Stomach (tissue), 8 donors: ENCODE measurements at regions not wholly inside any gene's neighbourhood (a gene's known extent, or its start where the extent isn't known, plus 50 kb on each side); places are given as distances from the start of the nearest gene placed in this dataset.

Experiments
- DNase-seq, 2 donors: peaks; one replicate each; pipeline versions ENCODE4 v3.0.0 to v3.0.0-alpha.2; 2013 to 2019
- H3K27ac ChIP-seq, 5 donors: fragments of 200-600 bp in 4 of 5; sonication (generic) in 4 of 5; one replicate each; pipeline ENCODE4 v1.5.1; 2013 to 2019; ENCODE audit warnings: mild to moderate bottlenecking in 1 of 5, moderate library complexity in 1 of 5
- H3K27me3 ChIP-seq, 3 donors: fragments of 200-600 bp; sonication (generic); one replicate each; pipeline ENCODE4 v1.5.1; 2017 to 2019; ENCODE audit warnings: mixed run types in 1 of 3
- H3K36me3 ChIP-seq, 4 donors: fragments of 200-600 bp; sonication (generic); 1 replicate in 3 of 4; 2 replicates in 1 of 4; pipeline ENCODE4 v1.5.1; 2016 to 2019
- H3K4me1 ChIP-seq, 4 donors: fragments of 200-600 bp; sonication (generic); one replicate each; pipeline ENCODE4 v1.5.1; 2016 to 2019
- H3K4me3 ChIP-seq, 4 donors: fragments of 200-600 bp; sonication (generic) in 3 of 4; one replicate each; pipeline ENCODE4 v1.5.1; 2016 to 2019; ENCODE audit warnings: mild to moderate bottlenecking in 1 of 4
- H3K9me3 ChIP-seq, 4 donors: fragments of 200-600 bp; sonication (generic); one replicate each; pipeline ENCODE4 v1.5.1; 2016 to 2019
- EP300 ChIP-seq: sonication (generic); formaldehyde crosslinking; IDR thresholded peaks from one replicate; pipeline ENCODE4 v1.6.1; 2017; ENCODE audit warnings: antibody characterized with exemption
- POLR2A ChIP-seq, 4 donors: fragments of 450-650 bp; IDR thresholded peaks; one replicate each; pipeline ENCODE4 v1.6.1; 2016; ENCODE audit warnings: antibody characterized with exemption in 4 of 4, control low read depth in 2 of 4, mild to moderate bottlenecking in 1 of 4, moderate library complexity in 1 of 4
- POLR2AphosphoS5 ChIP-seq, 3 donors: sonication (generic); formaldehyde crosslinking; IDR thresholded peaks; one replicate each; pipeline ENCODE4 v1.6.1; 2016; ENCODE audit warnings: antibody characterized with exemption in 3 of 3
- WGBS, 5 donors: extraction: QIAGEN DNeasy Blood & Tissue Kit in 3 of 5; methylation state at CpG; one replicate each; pipeline versions ENCODE4 v1.1.5 to v1.1.7; 2013 to 2018; 5-methylcytosine and 5-hydroxymethylcytosine counted together
- intact Hi-C: fragments of 100-400 bp; cut with DNase I; formaldehyde crosslinking; loops from one replicate; pipeline ENCODE4 v1.15.1; 2023; ENCODE audit warnings: low total_unique reads
- TF ChIP-seq, protein P1 (sequence below), 7 experiments: fragments of 450-650 bp in 4 of 7; fragments of 200-600 bp in 3 of 7; sonication (generic) in 3 of 7; IDR thresholded peaks; one replicate each; pipeline ENCODE4 v1.5.1; 2016 to 2019; ENCODE audit warnings: antibody characterized with exemption in 7 of 7, control low read depth in 2 of 7, mild to moderate bottlenecking in 1 of 7
- donor health status: healthy with polysubstance abuse.
- donor health status: Bipolar disorder and iron deficiency.
- donor health status: healthy.

- Histone ChIP-seq H3K27ac (no peak overlapping the region), H3K27me3 (no peaks in the 10 kb centered on the region), H3K9me3 (peaks cover 0 to 33% (median 22%) of the 10 kb centered on the region in 4 donors), H3K4me1 (no peaks in the 10 kb centered on the region), H3K36me3 (no peaks in the 10 kb centered on the region), H3K4me3 (no peak overlapping the region)
- 41 to 69% (median 61%) methylated on average over 3 of the region's 3 CpGs for WGBS, 5 donors
- intact Hi-C loops, result no loop called here
- TF ChIP-seq, protein P1, sequence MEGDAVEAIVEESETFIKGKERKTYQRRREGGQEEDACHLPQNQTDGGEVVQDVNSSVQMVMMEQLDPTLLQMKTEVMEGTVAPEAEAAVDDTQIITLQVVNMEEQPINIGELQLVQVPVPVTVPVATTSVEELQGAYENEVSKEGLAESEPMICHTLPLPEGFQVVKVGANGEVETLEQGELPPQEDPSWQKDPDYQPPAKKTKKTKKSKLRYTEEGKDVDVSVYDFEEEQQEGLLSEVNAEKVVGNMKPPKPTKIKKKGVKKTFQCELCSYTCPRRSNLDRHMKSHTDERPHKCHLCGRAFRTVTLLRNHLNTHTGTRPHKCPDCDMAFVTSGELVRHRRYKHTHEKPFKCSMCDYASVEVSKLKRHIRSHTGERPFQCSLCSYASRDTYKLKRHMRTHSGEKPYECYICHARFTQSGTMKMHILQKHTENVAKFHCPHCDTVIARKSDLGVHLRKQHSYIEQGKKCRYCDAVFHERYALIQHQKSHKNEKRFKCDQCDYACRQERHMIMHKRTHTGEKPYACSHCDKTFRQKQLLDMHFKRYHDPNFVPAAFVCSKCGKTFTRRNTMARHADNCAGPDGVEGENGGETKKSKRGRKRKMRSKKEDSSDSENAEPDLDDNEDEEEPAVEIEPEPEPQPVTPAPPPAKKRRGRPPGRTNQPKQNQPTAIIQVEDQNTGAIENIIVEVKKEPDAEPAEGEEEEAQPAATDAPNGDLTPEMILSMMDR (IDR thresholded peaks at IDR 0.05), result no peak
- TF ChIP-seq POLR2AphosphoS5 (IDR thresholded peaks at IDR 0.05) (no peak), EP300 (no peak), POLR2A (IDR thresholded peaks at IDR 0.05) (no peak)
- no peak for DNase-seq
These were observed 667.2 kb downstream of the GATA3 start for GRCh38 chr10:8721650-8722049.

- Histone ChIP-seq H3K4me3 (no peak overlapping the region), H3K4me1 (no peaks in the 10 kb centered on the region), H3K36me3 (no peaks in the 10 kb centered on the region), H3K27me3 (no peaks in the 10 kb centered on the region), H3K9me3 (peaks cover 0 to 28% (median 20%) of the 10 kb centered on the region in 4 donors), H3K27ac (no peak overlapping the region)
- no peak for TF ChIP-seq POLR2A (IDR thresholded peaks at IDR 0.05)
- TF ChIP-seq EP300, result no peak
- no peak for TF ChIP-seq POLR2AphosphoS5 (IDR thresholded peaks at IDR 0.05)
- TF ChIP-seq, protein P1 (IDR thresholded peaks at IDR 0.05), result no peak
- 72 to 91% (median 77%) methylated on average over 4 of the region's 4 CpGs for WGBS, 5 donors
- intact Hi-C loops, result no loop called here
- no peak for DNase-seq
These were observed 668.3 kb downstream of the GATA3 start for GRCh38 chr10:8722835-8723234.

GRCh38 chr10:8725343-8725742 lies 670.9 kb downstream of the GATA3 start:
- WGBS, 5 donors, result 79 to 93% (median 87%) methylated on average over 8 of the region's 8 CpGs
- intact Hi-C loops, result no loop called here
- no peak for DNase-seq
- H3K4me3 ChIP-seq, result no peak overlapping the region
- no peaks in the 10 kb centered on the region for H3K36me3 ChIP-seq
- H3K27me3 ChIP-seq, result no peaks in the 10 kb centered on the region
- no peak overlapping the region for H3K27ac ChIP-seq
- TF ChIP-seq POLR2AphosphoS5 (IDR thresholded peaks at IDR 0.05) (no peak), EP300 (no peak), POLR2A (IDR thresholded peaks at IDR 0.05) (no peak)
- TF ChIP-seq, protein P1 (IDR thresholded peaks at IDR 0.05), result no peak
- H3K4me1 ChIP-seq, result no peaks in the 10 kb centered on the region
- H3K9me3 ChIP-seq, result peaks cover 0 to 8% (median 4%) of the 10 kb centered on the region in 4 donors

DNA sequence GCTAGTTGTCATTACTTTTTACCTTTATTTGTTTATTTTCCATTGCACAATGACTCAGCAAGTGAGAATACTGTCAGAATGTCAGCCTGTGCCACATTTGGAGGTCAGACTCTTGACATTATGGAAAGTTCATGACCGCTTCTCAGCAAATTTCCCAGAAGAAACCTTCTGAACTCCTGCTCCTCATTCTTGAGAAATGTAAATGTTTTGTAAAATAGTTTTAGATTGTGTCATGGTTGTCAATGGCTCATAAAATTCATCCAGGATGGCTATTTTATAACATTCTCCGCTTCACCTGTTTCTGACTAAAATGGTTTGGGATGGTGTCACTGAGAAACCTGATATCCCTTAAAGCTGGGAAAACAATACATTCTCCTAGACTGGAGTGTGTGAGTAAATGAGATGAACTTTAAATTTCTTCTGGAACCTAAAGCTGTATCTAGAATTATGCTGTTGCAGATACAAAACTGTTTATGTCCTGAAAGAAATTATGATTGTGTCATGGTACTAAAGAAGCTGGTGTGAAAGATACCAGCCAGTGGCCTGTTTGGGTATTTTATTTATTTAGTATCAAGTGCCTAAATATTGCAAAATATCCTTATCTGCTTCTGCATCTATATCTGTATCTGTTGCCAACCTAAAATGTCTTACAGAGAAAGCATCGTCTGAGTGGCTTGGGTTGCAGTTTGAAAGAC lies 671.7 kb downstream of the GATA3 start:
- Histone ChIP-seq H3K27ac (no peak overlapping the region), H3K4me1 (no peaks in the 10 kb centered on the region), H3K36me3 (no peaks in the 10 kb centered on the region), H3K9me3 (peaks cover 0 to 7% (median 3%) of the 10 kb centered on the region in 4 donors), H3K4me3 (no peak overlapping the region), H3K27me3 (no peaks in the 10 kb centered on the region)
- 81 to 86% (median 84%) methylated on average over 3 of the region's 3 CpGs for WGBS, 5 donors
- TF ChIP-seq, protein P1 (IDR thresholded peaks at IDR 0.05), result no peak
- intact Hi-C loops, result no loop called here
- no peak for DNase-seq
